IMR-90 (cell line): ENCODE measurements at regions not wholly inside any gene's neighbourhood (a gene's known extent, or its start where the extent isn't known, plus 50 kb on each side); places are given as distances from the start of the nearest gene placed in this dataset.

ENCODE experiments used
- FOS ChIP-seq: fragments of 150-350 bp; IDR thresholded peaks from 2 replicates; pipeline ENCODE4 v1.6.1; 2016; ENCODE audit warnings: low read depth, low read length
- MAFK ChIP-seq: IDR thresholded peaks from 2 replicates; pipeline ENCODE4 v1.6.1; 2012; ENCODE audit warnings: low read depth, low read length, improper control_type of control experiment
- NFE2L2 ChIP-seq: fragments of 150-350 bp; IDR thresholded peaks from 2 replicates; pipeline ENCODE4 v1.6.1; 2016; ENCODE audit warnings: low read depth, mild to moderate bottlenecking, low read length
- POLR2A ChIP-seq: IDR thresholded peaks from 2 replicates; pipeline ENCODE4 v1.6.1; 2012; ENCODE audit warnings: mild to moderate bottlenecking, low read depth, low read length
- RAD21 ChIP-seq: IDR thresholded peaks from 2 replicates; pipeline ENCODE4 v1.6.1; 2012; ENCODE audit warnings: low read length, improper control_type of control experiment
- TF ChIP-seq, protein P1 (sequence below): conservative IDR thresholded peaks from 2 replicates; pipeline ENCODE4 v1.5.1; 2012; ENCODE audit warnings: mild to moderate bottlenecking, low read depth, low read length, improper control_type of control experiment

DNA sequence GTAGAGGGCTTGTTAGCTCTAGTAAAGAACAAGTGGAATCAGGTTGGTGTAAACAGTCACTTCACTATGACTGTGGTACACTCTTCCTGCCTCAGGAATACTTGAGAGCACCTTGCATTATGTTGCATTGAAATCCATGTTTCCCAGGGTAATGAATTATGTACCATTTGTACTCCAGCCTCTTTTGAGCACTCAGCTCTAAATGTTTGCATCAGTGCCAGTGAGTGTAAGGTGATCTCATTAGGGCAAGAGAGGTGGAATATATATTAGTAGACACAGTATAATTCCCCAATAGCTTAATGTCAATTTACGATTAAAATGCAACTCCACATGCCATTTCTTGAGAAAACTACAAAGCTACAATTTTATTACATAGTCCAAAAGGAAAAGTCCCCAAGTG lies 319.6 kb upstream of the POU3F2 start:
- TF ChIP-seq, protein P1, sequence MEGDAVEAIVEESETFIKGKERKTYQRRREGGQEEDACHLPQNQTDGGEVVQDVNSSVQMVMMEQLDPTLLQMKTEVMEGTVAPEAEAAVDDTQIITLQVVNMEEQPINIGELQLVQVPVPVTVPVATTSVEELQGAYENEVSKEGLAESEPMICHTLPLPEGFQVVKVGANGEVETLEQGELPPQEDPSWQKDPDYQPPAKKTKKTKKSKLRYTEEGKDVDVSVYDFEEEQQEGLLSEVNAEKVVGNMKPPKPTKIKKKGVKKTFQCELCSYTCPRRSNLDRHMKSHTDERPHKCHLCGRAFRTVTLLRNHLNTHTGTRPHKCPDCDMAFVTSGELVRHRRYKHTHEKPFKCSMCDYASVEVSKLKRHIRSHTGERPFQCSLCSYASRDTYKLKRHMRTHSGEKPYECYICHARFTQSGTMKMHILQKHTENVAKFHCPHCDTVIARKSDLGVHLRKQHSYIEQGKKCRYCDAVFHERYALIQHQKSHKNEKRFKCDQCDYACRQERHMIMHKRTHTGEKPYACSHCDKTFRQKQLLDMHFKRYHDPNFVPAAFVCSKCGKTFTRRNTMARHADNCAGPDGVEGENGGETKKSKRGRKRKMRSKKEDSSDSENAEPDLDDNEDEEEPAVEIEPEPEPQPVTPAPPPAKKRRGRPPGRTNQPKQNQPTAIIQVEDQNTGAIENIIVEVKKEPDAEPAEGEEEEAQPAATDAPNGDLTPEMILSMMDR, result no peak
- TF ChIP-seq MAFK (no peak), FOS (no peak), NFE2L2 (no peak), POLR2A (no peak), RAD21 (no peak)
